ENCODE measurements at regions not wholly inside any gene's neighbourhood (a gene's known extent, or its start where the extent isn't known, plus 50 kb on each side); places are given as distances from the start of the nearest gene placed in this dataset.
"Not testable (repeated sequence)": the region's sequence is repeated elsewhere in the genome, so short reads cannot be mapped to it uniquely, and the experiment has no call there.

- Mint-ChIP-seq H3K27me3 (no peaks in the 10 kb centered on the region), H3K4me3 (no peak overlapping the region), H3K27ac (no peak overlapping the region), H3K9me3 (peaks cover 5% of the 10 kb centered on the region), H3K4me1 (no peaks in the 10 kb centered on the region), H3K36me3 (no peaks in the 10 kb centered on the region)
- POLR2A ChIA-PET, result no interaction called here
- no peak for DNase-seq
- ATAC-seq (ENCODE audit: low read depth), result no peak
Observed at GRCh38 chr6:101058296-101058695, 177.2 kb upstream of the ASCC3 start.

DNA sequence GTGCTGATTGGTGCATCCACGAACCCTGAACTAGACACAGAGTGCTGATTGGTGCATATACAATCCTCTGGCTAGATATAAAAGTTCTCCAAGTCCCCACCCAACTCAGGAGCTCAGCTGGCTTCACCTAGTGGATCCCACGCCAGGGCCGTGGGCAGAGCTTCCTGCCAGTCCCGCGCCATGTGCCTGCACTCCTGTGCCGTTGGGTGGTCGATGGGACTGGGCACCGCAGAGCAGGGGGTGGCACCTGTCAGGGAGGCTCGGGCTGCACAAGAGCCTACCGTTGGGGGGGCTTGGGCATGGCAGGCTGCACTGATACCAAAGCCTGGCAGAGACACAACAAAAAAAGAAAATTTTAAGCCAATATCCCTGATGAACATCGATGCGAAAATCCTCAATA, 185.4 kb upstream of the ASCC3 start:
- POLR2A ChIA-PET, result no interaction called here
- DNase-seq (no peak), ATAC-seq (ENCODE audit: low read depth) (no peak)
- no peaks in the 10 kb centered on the region for H3K4me1 Mint-ChIP-seq
- H3K27me3 Mint-ChIP-seq, result no peaks in the 10 kb centered on the region
- H3K36me3 Mint-ChIP-seq, result no peaks in the 10 kb centered on the region
- no peak overlapping the region for H3K27ac Mint-ChIP-seq
- H3K9me3 Mint-ChIP-seq, result peaks cover 13% of the 10 kb centered on the region
- H3K4me3 Mint-ChIP-seq, result no peak overlapping the region

- POLR2A ChIA-PET, result no interaction called here
- DNase-seq (no peak), ATAC-seq (ENCODE audit: low read depth) (no peak)
- Mint-ChIP-seq H3K9me3 (peaks cover 11% of the 10 kb centered on the region), H3K27me3 (no peaks in the 10 kb centered on the region), H3K4me3 (no peak overlapping the region), H3K36me3 (no peaks in the 10 kb centered on the region), H3K4me1 (no peaks in the 10 kb centered on the region), H3K27ac (no peak overlapping the region)
Observed at GRCh38 chr6:101069191-101069795, 188.2 kb upstream of the ASCC3 start.

DNA sequence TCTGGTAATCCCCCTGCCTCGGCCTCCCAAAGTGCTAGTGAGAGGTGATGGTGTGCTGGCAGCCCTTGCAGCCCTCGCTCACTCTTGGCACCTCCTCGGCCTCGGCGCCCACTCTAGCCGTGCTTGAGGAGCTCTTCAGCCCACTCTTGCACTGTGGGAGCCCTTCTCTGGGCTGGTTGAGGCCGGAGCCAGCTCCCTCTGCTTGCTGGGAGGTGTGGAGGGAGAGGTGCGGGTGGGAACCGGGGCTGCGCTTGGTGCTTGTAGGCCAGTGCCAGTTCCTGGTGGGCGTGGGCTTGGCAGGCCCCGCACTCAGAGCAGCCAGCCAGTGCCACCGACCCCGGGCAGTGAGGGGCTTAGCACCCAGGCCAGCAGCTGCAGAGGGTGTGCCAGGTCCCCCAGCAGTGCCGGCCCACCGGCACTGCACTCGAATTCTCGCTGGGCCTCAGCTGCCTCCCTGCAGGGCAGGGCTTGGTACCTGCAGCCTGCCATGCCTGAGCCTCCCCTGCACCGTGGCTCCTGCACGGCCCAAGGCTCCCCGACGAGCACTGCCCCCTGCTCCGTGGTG, 189.0 kb upstream of the ASCC3 start:
- POLR2A ChIA-PET, result no interaction called here
- no peak for DNase-seq
- Mint-ChIP-seq H3K36me3 (no peaks in the 10 kb centered on the region), H3K27me3 (no peaks in the 10 kb centered on the region), H3K9me3 (peaks cover 11% of the 10 kb centered on the region), H3K4me1 (no peaks in the 10 kb centered on the region), H3K4me3 (no peak overlapping the region), H3K27ac (no peak overlapping the region)
- no peak for ATAC-seq (ENCODE audit: low read depth)

GRCh38 chr6:101077344-101077743, 196.2 kb upstream of the ASCC3 start:
- no peaks in the 10 kb centered on the region for H3K4me1 Mint-ChIP-seq
- H3K27me3 Mint-ChIP-seq, result no peaks in the 10 kb centered on the region
- no peaks in the 10 kb centered on the region for H3K36me3 Mint-ChIP-seq
- no peak overlapping the region for H3K4me3 Mint-ChIP-seq
- H3K9me3 Mint-ChIP-seq, result peaks cover 1% of the 10 kb centered on the region
- POLR2A ChIA-PET, result no interaction called here
- no peak overlapping the region for H3K27ac Mint-ChIP-seq
- ATAC-seq (ENCODE audit: low read depth) (no peak), DNase-seq (no peak)

DNA sequence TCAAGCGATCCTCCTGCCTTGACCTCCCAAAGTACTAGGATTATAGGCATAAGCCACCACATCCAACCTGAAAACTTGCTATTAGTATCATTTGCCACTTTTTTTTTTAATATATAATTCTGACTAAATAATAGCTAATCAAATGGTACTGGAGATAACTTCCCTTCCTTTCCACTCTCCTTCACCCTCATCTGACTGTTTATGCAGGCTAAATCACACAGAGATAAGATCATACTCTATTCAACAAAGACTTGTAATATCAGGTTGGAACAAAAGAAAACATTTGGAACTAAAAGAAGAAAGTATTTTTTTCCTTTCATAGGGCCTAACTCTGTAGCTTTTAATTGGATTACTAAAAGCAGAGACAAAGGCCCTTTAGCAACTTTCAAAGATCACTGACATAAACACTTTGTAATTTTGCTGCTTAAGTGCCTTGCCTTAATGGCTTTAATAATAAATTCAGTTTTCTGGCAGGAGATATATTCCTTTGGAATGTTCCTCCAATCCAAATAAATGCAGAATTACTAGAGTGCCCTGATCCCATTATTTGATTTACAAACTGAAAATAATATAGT, 198.7 kb upstream of the ASCC3 start:
- H3K27me3 Mint-ChIP-seq, result peaks cover 3% of the 10 kb centered on the region
- H3K27ac Mint-ChIP-seq, result no peak overlapping the region
- ATAC-seq (ENCODE audit: low read depth) (no peak), DNase-seq (no peak)
- H3K4me3 Mint-ChIP-seq, result no peak overlapping the region
- H3K4me1 Mint-ChIP-seq, result no peaks in the 10 kb centered on the region
- no peaks in the 10 kb centered on the region for H3K36me3 Mint-ChIP-seq
- H3K9me3 Mint-ChIP-seq, result peaks cover 1% of the 10 kb centered on the region
- POLR2A ChIA-PET, result no interaction called here

DNA sequence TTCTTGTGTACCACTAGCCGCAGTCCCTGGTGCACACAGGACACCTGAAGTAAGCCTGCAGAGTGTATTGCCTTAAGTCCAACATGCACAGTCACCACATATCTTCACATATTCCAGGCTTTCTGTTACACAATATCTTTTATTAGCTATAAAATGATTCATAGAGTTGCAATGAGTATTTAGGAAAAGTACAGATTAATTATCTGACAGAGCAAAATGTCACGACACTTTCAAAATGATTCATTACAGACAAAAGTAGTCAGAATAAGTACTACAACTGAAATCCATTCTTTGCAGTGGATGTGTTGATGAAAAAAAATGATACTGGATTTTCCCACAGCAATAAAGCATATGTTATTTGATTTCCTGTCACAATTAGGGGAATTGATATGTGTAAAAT, 199.5 kb upstream of the ASCC3 start:
- H3K27me3 Mint-ChIP-seq, result peaks cover 3% of the 10 kb centered on the region
- H3K4me3 Mint-ChIP-seq, result no peak overlapping the region
- peaks cover 1% of the 10 kb centered on the region for H3K9me3 Mint-ChIP-seq
- no peaks in the 10 kb centered on the region for H3K4me1 Mint-ChIP-seq
- no peak for DNase-seq
- POLR2A ChIA-PET, result no interaction called here
- no peaks in the 10 kb centered on the region for H3K36me3 Mint-ChIP-seq
- no peak for ATAC-seq (ENCODE audit: low read depth)
- no peak overlapping the region for H3K27ac Mint-ChIP-seq

DNA sequence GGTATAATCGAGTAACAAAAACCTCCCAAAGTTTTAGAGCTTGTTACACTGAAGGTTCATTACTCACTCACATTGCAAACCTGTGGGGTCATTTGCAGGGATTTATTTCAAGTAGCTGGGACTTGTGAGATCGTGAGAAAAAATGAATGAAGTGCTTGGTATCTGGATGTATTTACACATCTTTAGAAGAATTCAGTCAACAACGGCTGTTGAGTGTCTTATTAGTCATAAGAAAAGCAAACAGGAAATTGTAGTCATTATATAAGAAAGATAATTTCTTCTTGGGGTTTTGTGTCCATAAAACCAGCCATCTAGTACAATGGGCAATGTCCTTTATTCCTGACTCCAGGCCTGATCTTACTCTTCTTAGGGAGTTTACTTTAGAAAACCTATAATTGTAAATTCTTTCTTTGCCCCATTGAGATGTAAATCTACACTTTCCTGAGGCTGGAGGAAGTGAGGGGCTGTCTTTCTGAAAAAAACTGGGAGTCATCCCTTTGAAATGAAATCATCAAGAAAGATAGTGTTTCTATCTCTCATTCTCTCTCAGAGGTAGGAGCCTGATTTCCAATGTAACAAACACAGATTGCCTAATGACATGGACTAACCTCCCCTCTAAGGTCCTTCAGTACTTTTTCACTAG, 202.5 kb upstream of the ASCC3 start:
- Mint-ChIP-seq H3K9me3 (no peaks in the 10 kb centered on the region), H3K4me1 (no peaks in the 10 kb centered on the region), H3K4me3 (no peak overlapping the region), H3K27ac (no peak overlapping the region), H3K36me3 (no peaks in the 10 kb centered on the region), H3K27me3 (peaks cover 3% of the 10 kb centered on the region)
- no peak for ATAC-seq (ENCODE audit: low read depth)
- no peak for DNase-seq
- POLR2A ChIA-PET, result no interaction called here

DNA sequence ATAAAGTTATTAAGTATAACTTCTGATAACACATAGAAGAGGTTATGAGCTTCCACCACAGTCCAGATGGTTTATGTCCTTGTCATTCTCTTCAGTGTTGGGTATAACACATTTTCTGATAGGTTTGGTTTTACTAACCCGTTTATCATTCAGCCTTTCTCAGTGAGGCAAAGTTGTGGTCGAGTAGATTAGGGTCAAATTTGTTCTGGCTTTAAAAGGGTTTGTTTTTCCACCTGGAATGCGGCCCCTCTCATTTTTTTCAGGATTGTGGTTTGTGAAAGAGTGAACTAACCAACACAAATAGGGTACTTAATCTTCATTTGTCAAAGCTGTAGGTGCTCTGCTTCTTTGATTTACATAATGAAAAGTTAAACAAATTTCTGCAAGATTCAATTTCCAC, 204.2 kb upstream of the ASCC3 start:
- no peak for ATAC-seq (ENCODE audit: low read depth)
- H3K36me3 Mint-ChIP-seq, result no peaks in the 10 kb centered on the region
- POLR2A ChIA-PET, result no interaction called here
- no peaks in the 10 kb centered on the region for H3K4me1 Mint-ChIP-seq
- no peak overlapping the region for H3K27ac Mint-ChIP-seq
- H3K9me3 Mint-ChIP-seq, result peaks cover 2% of the 10 kb centered on the region
- peaks cover 3% of the 10 kb centered on the region for H3K27me3 Mint-ChIP-seq
- no peak for DNase-seq
- no peak overlapping the region for H3K4me3 Mint-ChIP-seq

DNA sequence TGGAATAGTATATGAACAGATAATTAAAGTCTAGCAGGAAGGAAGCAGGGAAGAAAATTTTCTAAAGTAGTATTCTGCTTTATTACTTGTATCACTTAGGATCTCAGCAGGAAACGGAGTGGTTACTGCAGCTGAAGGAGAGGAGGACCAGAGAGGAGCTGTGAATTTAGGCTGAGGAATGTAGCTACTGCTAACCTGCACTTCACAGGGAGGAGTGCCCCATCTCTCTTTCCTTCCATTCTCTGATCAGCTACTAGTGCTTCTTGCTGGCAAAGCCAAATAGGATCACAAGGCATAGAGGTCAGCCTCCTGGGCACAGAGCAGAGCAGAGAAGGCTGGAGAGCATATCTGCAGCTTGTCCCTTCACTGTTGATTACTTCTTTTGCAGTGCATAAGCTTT, 205.3 kb upstream of the ASCC3 start:
- POLR2A ChIA-PET, result no interaction called here
- Mint-ChIP-seq H3K27me3 (peaks cover 3% of the 10 kb centered on the region), H3K9me3 (peaks cover 10% of the 10 kb centered on the region), H3K4me1 (no peaks in the 10 kb centered on the region), H3K27ac (no peak overlapping the region), H3K4me3 (no peak overlapping the region), H3K36me3 (no peaks in the 10 kb centered on the region)
- ATAC-seq (ENCODE audit: low read depth) (no peak), DNase-seq (no peak)

- H3K27me3 Mint-ChIP-seq, result no peaks in the 10 kb centered on the region
- peaks cover 10% of the 10 kb centered on the region for H3K9me3 Mint-ChIP-seq
- ATAC-seq (ENCODE audit: low read depth), result no peak
- POLR2A ChIA-PET, result no interaction called here
- H3K4me3 Mint-ChIP-seq, result no peak overlapping the region
- DNase-seq, result no peak
- no peaks in the 10 kb centered on the region for H3K36me3 Mint-ChIP-seq
- H3K27ac Mint-ChIP-seq, result no peak overlapping the region
- no peaks in the 10 kb centered on the region for H3K4me1 Mint-ChIP-seq
Observed at GRCh38 chr6:101088594-101088993, 207.5 kb upstream of the ASCC3 start.

DNA sequence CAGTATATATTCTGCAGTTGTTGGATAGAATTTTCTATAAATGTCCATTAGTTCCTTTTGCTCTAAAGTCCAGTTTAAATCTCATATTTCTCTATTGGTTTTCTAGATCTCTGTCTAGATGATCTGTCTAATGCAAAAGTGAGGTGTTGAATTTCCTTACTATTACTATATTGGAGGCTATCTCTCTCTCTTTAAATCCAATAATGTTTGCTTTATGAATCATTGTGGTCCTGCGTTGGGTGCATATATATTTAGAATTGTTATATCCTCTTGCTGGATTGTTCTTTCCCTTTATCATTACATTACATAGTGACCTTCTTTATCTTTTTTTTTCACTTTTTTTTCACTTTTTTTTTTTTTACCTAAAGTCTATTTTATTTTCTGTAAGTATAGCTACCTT, 208.5 kb upstream of the ASCC3 start:
- no peaks in the 10 kb centered on the region for H3K4me1 Mint-ChIP-seq
- no peak for ATAC-seq (ENCODE audit: low read depth)
- H3K27ac Mint-ChIP-seq, result no peak overlapping the region
- H3K27me3 Mint-ChIP-seq, result no peaks in the 10 kb centered on the region
- H3K4me3 Mint-ChIP-seq, result no peak overlapping the region
- H3K36me3 Mint-ChIP-seq, result no peaks in the 10 kb centered on the region
- DNase-seq, result no peak
- H3K9me3 Mint-ChIP-seq, result peaks cover 10% of the 10 kb centered on the region
- POLR2A ChIA-PET, result no interaction called here

GRCh38 chr6:101090281-101090680, 209.2 kb upstream of the ASCC3 start:
- POLR2A ChIA-PET, result no interaction called here
- DNase-seq (no peak), ATAC-seq (ENCODE audit: low read depth) (no peak)
- Mint-ChIP-seq H3K27me3 (no peaks in the 10 kb centered on the region), H3K9me3 (peaks cover 10% of the 10 kb centered on the region), H3K27ac (no peak overlapping the region), H3K4me3 (no peak overlapping the region), H3K4me1 (no peaks in the 10 kb centered on the region), H3K36me3 (no peaks in the 10 kb centered on the region)

DNA sequence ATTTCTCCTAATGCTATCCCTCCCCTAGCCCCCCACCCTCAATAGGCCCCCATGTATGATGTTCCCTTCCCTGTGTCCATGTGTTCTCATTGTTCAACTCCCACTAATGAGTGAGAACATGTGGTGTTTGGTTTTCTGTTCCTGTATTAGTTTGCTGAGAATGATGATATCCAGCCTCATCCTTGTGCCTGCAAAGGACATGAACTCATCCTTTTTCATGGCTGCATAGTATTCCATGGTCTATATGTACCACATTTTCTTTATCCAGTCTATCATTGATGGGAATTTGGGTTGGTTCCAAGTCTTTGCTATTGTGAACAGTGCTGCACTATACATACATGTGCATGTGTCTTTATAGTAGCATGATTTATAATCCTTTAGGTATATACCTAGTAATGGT, 217.5 kb upstream of the ASCC3 start:
- POLR2A ChIA-PET; ATAC-seq (ENCODE audit: low read depth); DNase-seq; H3K27ac Mint-ChIP-seq; H3K4me3 Mint-ChIP-seq; H3K9me3 Mint-ChIP-seq; H3K27me3 Mint-ChIP-seq; H3K4me1 Mint-ChIP-seq; H3K36me3 Mint-ChIP-seq: not testable (repeated sequence)

Data from activated naive CD8-positive, alpha-beta T cell treated with anti-CD3 and anti-CD28 coated beads, Interleukin-2, amount 10 ng/mL, durations not matched to agents 7 days and 5 days (primary cell).